ENCODE measurements at regions not wholly inside any gene's neighbourhood (a gene's known extent, or its start where the extent isn't known, plus 50 kb on each side); places are given as distances from the start of the nearest gene placed in this dataset.
A peak's percentile ranks its signal among the peaks of the same experiment; 100 is the strongest.
"Not testable (repeated sequence)": the region's sequence is repeated elsewhere in the genome, so short reads cannot be mapped to it uniquely, and the experiment has no call there.

DNA sequence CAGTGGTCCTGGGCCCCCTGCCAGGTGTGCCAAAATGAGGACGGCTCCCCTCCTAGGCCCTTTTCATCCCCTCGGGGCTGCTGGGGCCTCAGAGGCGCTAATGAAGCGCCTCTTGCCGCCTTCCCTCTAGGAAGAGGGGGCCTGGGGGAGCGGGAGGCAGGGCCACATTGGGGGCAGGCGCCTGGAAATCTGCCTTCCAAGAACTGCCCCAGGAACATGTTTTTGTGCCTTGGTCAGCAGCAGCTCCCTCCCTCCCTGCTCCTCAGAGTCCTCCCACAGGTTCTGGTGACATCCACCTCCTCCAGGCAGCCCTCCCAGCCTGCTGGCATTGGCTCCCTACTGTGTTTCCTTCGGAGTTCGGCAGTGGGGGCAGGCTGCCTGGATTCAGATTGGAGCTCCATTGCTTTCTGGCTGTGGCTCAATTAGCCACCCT is 155.3 kb downstream of the CRLF3 start:
- H3K4me3 ChIP-seq; H3K9me3 ChIP-seq; intact Hi-C loops (cut with DNase I; ENCODE audit: low total_unique reads); H3K27me3 ChIP-seq (replicated peaks in 1 of 7); H3K36me3 ChIP-seq; DNase-seq; H3K27ac ChIP-seq; H3K4me1 ChIP-seq: not testable (repeated sequence)
- WGBS, 5 donors: 62 to 74% (median 69%) methylated on average over 5 to 9 of the region's 9 CpGs

DNA sequence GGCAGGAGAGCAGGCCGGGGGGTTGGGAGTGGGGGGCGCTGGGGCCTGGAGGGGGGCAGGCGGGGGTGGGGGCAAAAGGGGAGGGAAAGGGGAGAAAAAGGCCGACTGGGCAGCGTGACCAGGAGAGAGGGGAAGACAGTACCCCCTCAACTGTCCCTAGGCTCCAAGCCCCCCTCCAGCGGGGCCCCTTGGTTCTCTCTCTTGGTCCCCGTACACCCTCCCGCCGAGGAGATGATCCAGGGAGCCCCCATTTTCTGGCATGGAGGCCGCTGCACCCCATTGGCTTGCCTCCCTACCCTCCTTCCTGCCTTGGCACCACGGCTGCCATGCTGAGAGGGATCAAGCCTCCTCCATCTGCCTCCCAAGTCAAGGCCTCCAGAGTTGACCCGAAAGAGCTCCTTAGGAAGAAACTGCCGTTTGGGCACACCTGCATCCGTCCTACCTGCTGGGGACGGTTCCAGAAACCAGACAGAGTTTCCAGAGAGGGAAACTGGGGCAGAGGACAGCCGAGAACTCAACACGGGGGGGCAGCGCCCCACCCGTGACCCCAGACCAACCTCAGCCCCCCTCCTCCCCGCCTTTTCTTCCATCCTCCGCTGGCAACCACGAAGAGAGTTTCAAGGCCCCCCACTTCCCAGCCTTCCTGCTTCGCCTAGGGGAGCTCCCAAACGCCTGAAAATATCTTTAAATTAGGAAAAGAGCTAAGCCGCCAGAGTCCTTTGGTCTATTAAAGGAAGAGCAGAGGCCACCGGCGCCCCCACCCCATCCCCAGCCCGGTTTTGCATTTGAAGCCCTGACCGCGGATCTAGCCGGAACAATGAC is 155.9 kb downstream of the CRLF3 start:
- Histone ChIP-seq H3K27ac (peak overlapping the region in 2 of 8 donors; percentile 37 to 58), H3K4me3 (peak overlapping the region in 4 of 8 donors; percentile 49 to 72 (median 52))
- DNase-seq; H3K4me1 ChIP-seq; H3K36me3 ChIP-seq; H3K9me3 ChIP-seq; intact Hi-C loops (cut with DNase I; ENCODE audit: low total_unique reads); H3K27me3 ChIP-seq (replicated peaks in 1 of 7): not testable (repeated sequence)
- 22 to 26% (median 23%) methylated on average over 7 to 11 of the region's 31 CpGs for WGBS, 5 donors

DNA sequence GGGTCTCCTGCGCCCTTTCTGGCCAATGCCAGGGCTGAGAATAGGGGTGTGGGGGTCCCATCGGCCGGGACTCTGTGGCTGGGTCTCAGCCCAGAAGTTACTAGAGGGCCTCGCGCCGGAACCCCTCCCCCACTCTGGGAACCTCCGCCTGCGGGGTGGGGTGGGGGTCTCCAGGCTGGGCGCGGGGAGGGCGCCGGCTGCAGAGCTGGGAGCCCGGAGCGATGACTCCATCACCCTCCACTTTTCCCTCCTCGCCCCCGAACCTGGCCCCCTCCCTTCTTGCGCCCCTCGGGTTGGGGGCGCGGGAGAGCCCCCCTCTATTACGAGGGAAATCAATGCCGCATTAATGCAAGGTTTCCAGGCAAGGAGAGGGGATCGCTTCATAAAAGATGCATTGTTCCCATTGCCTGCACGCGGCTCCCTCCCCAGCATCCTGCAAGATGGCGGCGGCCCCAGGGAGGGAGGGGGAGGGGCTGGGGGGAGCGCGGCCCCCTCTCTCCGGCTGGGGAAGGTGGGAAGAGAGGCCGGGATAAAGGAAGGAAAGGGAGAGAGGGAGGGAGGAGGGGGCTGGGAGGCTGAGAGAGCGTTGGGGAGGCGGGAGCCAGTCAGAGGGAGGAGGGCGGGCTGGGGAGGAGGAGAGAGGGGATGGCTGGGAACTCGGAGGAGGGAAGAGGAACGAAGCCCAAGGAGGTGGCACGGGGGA is 156.7 kb downstream of the CRLF3 start:
- 0 to 1% (median 0%) methylated on average over 2 to 25 of the region's 37 CpGs for WGBS, 5 donors
- H3K36me3 ChIP-seq; intact Hi-C loops (cut with DNase I; ENCODE audit: low total_unique reads); H3K27me3 ChIP-seq (replicated peaks in 1 of 7); H3K9me3 ChIP-seq; H3K4me1 ChIP-seq; DNase-seq: not testable (repeated sequence)
- Histone ChIP-seq H3K4me3 (peak overlapping the region in 7 of 8 donors; percentile 26 to 72 (median 49)), H3K27ac (peak overlapping the region in 4 of 8 donors; percentile 37 to 66 (median 50))

DNA sequence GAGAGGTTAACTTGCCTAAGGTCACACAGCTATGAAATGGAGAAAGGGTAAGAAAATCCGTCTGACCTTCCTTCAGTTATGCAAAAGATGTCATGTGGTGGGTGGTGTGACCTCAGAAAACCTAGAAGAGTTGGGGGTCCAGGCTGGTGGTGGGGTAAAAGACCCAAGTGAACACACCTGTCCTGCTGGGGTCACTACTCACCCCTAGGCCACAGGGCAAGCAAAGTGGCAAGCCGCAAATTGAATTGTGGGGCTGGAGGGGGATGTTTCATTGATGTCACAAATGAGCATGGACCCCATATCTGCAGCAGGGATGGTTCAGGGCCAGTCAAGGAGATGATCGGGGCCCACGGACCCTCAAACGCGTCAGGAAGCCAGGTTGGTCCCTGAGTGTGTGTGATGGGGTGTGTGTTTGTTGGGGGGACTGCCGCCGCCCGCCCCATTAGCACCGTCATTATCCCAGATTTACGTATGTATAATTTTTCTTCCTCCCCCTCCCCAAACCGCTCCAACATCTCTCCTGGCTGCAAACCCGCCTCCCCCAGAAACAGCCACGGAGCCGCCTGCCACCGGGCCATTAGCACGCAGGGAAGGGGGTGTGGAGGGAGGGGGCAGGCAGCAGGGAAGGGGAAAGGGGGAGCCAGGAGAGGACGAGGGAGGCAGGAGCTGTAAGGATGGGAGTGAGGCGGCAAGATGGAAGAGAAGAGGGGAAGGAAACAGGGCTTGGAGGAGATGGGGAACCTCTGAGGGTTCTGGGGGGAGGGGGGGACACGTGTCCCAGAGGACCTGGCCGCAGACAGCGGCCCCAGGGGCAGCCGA is 157.4 kb downstream of the CRLF3 start:
- H3K4me1 ChIP-seq; H3K27ac ChIP-seq; H3K36me3 ChIP-seq; DNase-seq; intact Hi-C loops (cut with DNase I; ENCODE audit: low total_unique reads); H3K9me3 ChIP-seq; H3K27me3 ChIP-seq (replicated peaks in 1 of 7): not testable (repeated sequence)
- peak overlapping the region in 6 of 8 donors; percentile 30 to 72 (median 50) for H3K4me3 ChIP-seq
- 42 to 67% (median 60%) methylated on average over 11 to 19 of the region's 23 CpGs for WGBS, 5 donors

DNA sequence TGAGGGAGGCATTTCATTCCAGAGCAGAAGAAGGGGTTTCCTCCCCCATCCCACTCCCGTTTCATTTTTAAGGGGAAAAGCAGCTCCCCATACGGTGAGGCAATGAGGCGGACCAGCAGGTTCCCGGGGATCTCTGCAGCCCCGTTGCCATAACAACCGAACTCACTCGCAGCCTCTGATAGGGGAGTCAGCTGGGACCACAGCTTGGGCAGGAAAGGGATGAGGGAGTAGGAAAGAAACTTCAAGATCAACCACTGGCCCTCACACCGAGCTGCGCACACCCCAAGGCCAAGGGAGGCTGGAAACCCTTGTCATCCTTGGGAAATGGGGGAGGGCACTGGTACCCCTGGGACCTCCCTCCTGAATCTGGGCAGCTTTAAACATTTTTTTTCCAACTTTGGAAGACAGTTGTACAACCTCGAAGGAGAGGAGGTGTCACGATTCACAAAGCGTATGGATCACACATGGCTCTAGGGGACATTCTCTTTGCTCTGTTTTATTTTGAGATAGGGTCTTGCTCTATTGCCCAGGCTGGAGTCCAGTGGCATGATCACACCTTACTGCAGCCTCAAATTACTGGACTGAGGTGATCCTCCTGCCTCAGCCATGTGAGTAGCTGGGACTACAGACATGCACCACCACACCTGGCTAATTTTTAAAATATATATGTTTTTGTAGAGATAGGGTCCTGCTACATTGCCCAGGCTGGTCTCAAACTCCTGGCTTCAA is 160.6 kb downstream of the CRLF3 start:
- WGBS, 5 donors: 28 to 67% (median 34%) methylated on average over 3 to 12 of the region's 12 CpGs
- H3K27me3 ChIP-seq (replicated peaks in 1 of 7); H3K4me1 ChIP-seq; intact Hi-C loops (cut with DNase I; ENCODE audit: low total_unique reads); H3K9me3 ChIP-seq; H3K36me3 ChIP-seq; DNase-seq; H3K27ac ChIP-seq; H3K4me3 ChIP-seq: not testable (repeated sequence)

DNA sequence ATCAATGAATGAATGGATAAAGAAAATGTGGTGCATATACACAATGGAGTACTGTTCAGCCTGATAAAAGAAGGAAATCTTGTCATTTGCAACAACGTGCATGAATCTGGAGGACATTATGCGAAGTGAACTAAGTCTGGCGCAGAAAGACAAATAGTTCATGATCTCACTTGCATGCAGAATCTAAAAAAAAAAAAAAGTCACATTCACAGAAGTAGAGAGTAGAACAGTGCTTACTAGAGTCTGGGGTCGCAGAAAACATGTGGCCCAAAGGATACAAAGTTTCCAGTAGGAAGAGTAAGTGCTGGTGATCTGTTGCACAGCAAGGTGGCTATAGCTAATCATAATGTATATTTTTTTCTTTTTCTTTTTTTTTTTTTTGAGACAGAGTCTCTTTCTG is 167.3 kb downstream of the CRLF3 start:
- H3K36me3 ChIP-seq; intact Hi-C loops (cut with DNase I; ENCODE audit: low total_unique reads); DNase-seq; H3K4me3 ChIP-seq; H3K27ac ChIP-seq; H3K27me3 ChIP-seq (replicated peaks in 1 of 7); H3K4me1 ChIP-seq; H3K9me3 ChIP-seq: not testable (repeated sequence)
- 93 to 100% (median 95%) methylated on average over 2 to 4 of the region's 4 CpGs for WGBS, 5 donors

DNA sequence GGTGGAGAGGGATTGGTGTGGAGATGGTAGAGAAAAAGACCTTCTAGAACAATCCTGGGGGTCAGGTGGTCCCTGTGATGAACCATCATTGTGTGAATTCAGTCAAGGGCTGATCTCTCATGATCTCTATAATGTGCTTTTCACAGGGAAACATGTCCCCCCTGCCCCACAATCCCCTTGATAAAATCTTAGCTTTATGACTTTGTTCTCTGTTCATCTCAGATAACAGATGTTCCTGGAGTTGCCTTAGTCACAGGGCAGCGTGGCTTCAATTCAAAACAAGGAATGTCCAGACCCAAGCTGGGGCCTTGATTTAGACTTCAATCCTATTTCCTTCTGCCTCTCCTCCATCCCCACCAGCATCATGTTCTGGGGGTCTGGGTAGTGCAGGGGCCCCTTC is 171.5 kb downstream of the CRLF3 start:
- intact Hi-C loops (cut with DNase I; ENCODE audit: low total_unique reads); H3K4me1 ChIP-seq; H3K4me3 ChIP-seq; H3K27ac ChIP-seq; H3K27me3 ChIP-seq (replicated peaks in 1 of 7); DNase-seq; H3K9me3 ChIP-seq; H3K36me3 ChIP-seq: not testable (repeated sequence)
- WGBS, 5 donors: 79 to 95% (median 81%) methylated on average over 1 of the region's 1 CpG

DNA sequence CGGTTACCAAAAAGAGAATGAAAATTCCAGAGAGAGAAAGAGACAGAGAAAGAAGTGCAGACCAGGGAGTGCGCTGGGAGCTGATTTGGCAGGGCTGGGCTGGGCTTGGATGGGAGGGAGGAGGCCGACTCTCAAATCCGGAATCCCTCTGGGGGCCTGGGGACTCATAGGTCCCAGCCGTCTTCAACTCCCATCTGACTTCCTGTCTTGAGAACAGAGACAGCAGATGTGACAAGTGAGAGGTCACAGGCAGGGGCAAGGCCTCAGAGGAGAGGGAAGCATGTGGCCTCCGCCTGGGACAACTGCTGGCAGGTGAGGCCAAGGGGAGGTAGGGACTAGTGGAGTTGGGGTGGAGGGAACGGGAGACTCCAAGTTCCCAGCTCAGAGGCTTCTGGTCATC is 172.9 kb downstream of the GOSR1 start:
- WGBS, 5 donors: 53 to 79% (median 74%) methylated on average over 5 to 7 of the region's 7 CpGs
- H3K9me3 ChIP-seq; H3K27ac ChIP-seq; intact Hi-C loops (cut with DNase I; ENCODE audit: low total_unique reads); H3K4me1 ChIP-seq; H3K36me3 ChIP-seq; DNase-seq; H3K4me3 ChIP-seq: not testable (repeated sequence)
- H3K27me3 ChIP-seq (replicated peaks in 1 of 7): peaks cover 0 to 10% (median 0%) of the 10 kb centered on the region in 7 donors

DNA sequence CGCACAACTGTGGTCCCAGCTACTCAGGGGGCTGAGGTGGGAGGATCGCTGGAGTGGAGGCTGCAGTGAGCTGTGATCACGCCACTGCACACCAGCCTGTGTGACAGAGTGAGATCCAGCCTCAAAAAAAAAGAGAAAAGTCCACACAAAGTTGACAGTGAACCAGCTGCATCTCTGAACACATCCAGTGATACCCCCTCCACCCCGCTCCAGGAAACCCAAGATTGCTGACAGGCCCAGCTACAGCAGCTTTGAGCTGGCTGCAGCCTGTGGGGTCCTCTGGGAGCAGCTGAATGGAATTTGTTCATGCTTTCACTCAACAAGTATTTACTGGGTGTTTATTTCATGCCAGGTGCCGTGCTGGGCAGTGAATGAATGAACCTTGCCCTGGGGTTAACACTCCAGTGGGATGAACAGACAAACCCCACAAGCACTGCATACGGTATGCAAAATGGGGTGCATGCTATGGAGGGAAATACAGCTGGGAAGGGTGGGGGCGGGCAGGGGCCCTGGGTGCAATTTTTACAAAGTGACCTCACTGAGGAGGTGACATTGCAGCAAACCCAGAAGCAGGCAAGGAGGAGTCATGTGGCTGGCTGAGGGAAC is 170.9 kb downstream of the GOSR1 start:
- H3K9me3 ChIP-seq; intact Hi-C loops (cut with DNase I; ENCODE audit: low total_unique reads); H3K4me3 ChIP-seq; DNase-seq; H3K36me3 ChIP-seq; H3K27ac ChIP-seq; H3K4me1 ChIP-seq: not testable (repeated sequence)
- H3K27me3 ChIP-seq (replicated peaks in 1 of 7): peaks cover 0 to 10% (median 0%) of the 10 kb centered on the region in 7 donors
- 89 to 94% (median 91%) methylated on average over 6 to 7 of the region's 7 CpGs for WGBS, 5 donors

DNA sequence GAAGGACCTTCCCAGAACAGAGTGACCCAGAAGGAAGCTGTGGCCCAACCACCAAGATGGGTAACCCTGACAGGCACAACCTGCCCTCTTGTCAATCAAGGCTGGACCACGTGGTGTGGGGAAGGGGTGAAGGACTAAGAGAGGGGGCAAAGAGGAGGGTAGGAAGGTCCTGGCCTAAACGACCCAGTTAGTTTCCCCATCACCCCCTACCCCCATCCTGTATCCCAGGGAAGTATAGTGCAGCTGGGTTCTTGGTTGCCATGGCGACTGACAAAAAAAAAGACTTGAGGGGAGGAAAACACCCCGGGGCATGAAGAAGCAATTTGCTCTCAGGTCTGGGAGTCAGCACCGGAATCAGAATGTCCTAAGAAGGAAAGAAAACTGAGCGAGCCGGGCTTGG is 168.7 kb downstream of the GOSR1 start:
- intact Hi-C loops (cut with DNase I; ENCODE audit: low total_unique reads); H3K27ac ChIP-seq; H3K4me1 ChIP-seq; H3K36me3 ChIP-seq; DNase-seq; H3K9me3 ChIP-seq; H3K4me3 ChIP-seq: not testable (repeated sequence)
- peaks cover 0 to 10% (median 0%) of the 10 kb centered on the region in 7 donors for H3K27me3 ChIP-seq (replicated peaks in 1 of 7)
- WGBS, 5 donors: 11 to 19% (median 16%) methylated on average over 7 of the region's 7 CpGs
